Common myeloid progenitor, CD34-positive (primary cell): ENCODE measurements at regions not wholly inside any gene's neighbourhood (a gene's known extent, or its start where the extent isn't known, plus 50 kb on each side); places are given as distances from the start of the nearest gene placed in this dataset.
"Not testable (repeated sequence)": the region's sequence is repeated elsewhere in the genome, so short reads cannot be mapped to it uniquely, and the experiment has no call there.

Source experiments
- CTCF ChIA-PET: fragments of 350-600 bp; sonication (Branson Sonifier 250); formaldehyde crosslinking; loops from one replicate; lab custom pipeline; 2021; ENCODE audit warnings: antibody characterized with exemption; lab: Charles Lee
- POLR2A ChIA-PET: fragments of 350-600 bp; sonication (Branson Sonifier 250); formaldehyde crosslinking; loops from one replicate; lab custom pipeline; 2021; ENCODE audit warnings: antibody characterized with exemption; lab: Charles Lee
- DNase-seq, 3 donors: peaks; one replicate each; pipeline versions ENCODE4 v3.0.0 to v3.0.0-alpha.2; 2013
- H3K27ac ChIP-seq, 2 experiments: 1 replicate in 1 of 2; 2 replicates in 1 of 2; pipeline ENCODE4 v1.7.0; 2013; ENCODE audit warnings: inconsistent platforms in 2 of 2, low read length in 2 of 2, mild to moderate bottlenecking in 2 of 2, low read depth in 1 of 2, moderate library complexity in 1 of 2; ENCODE audit not compliant: severe bottlenecking in 2 of 2, insufficient read depth in 1 of 2, poor library complexity in 1 of 2
- H3K27me3 ChIP-seq, 5 experiments: replicated peaks in 2 of 5; 1 replicate in 3 of 5; 2 replicates in 2 of 5; pipeline versions ENCODE4 v1.6.1 to v1.7.0; 2013; ENCODE audit warnings: low read length in 4 of 5, mild to moderate bottlenecking in 2 of 5, moderate library complexity in 2 of 5, inconsistent platforms in 1 of 5; ENCODE audit not compliant: insufficient read depth in 5 of 5, control insufficient read depth in 4 of 5
- H3K36me3 ChIP-seq, 4 experiments: 1 replicate in 2 of 4; 2 replicates in 2 of 4; pipeline versions ENCODE4 v1.6.1 to v1.7.0; 2013; ENCODE audit warnings: low read length in 3 of 4, control low read depth in 1 of 4, mild to moderate bottlenecking in 1 of 4; ENCODE audit not compliant: control insufficient read depth in 4 of 4, insufficient read depth in 4 of 4
- H3K4me1 ChIP-seq, 4 experiments: 1 replicate in 3 of 4; 2 replicates in 1 of 4; pipeline versions ENCODE4 v1.6.1 to v1.7.1; 2013; ENCODE audit warnings: low read length in 3 of 4, mild to moderate bottlenecking in 3 of 4, control low read depth in 1 of 4, inconsistent platforms in 1 of 4, moderate library complexity in 1 of 4; ENCODE audit not compliant: control insufficient read depth in 4 of 4, insufficient read depth in 4 of 4; ENCODE audit errors: control extremely low read depth in 1 of 4
- H3K4me3 ChIP-seq, 7 experiments: 1 replicate in 4 of 7; 2 replicates in 3 of 7; pipeline versions ENCODE4 v1.5.1 to v1.7.0; 2013; ENCODE audit warnings: mild to moderate bottlenecking in 7 of 7, low read length in 6 of 7, moderate library complexity in 6 of 7, inconsistent platforms in 2 of 7, low read depth in 2 of 7, control low read depth in 1 of 7; ENCODE audit not compliant: insufficient read depth in 4 of 7, control insufficient read depth in 1 of 7; ENCODE audit errors: extremely low read depth in 1 of 7
- H3K9me3 ChIP-seq, 5 experiments: 1 replicate in 4 of 5; 2 replicates in 1 of 5; pipeline versions ENCODE4 v1.6.1 to v1.7.1; 2013; ENCODE audit warnings: low read length in 4 of 5, mild to moderate bottlenecking in 2 of 5, inconsistent platforms in 1 of 5, low read depth in 1 of 5, moderate library complexity in 1 of 5; ENCODE audit not compliant: control insufficient read depth in 4 of 5, insufficient read depth in 2 of 5; ENCODE audit errors: control extremely low read depth in 1 of 5
- WGBS: methylation state at CpG from one replicate; pipeline ENCODE4 v1.1.5; 2013; ENCODE audit not compliant: insufficient coverage; 5-methylcytosine and 5-hydroxymethylcytosine counted together

- WGBS: 100% methylated on average over 2 of the region's 4 CpGs
- no peak for DNase-seq
- Histone ChIP-seq H3K4me1 (peaks cover 0 to 4% (median 0%) of the 10 kb centered on the region in 4 experiments), H3K4me3 (no peak overlapping the region), H3K9me3 (no peaks in the 10 kb centered on the region), H3K27me3 (no peaks in the 10 kb centered on the region), H3K27ac (no peak overlapping the region), H3K36me3 (no peaks in the 10 kb centered on the region)
- CTCF ChIA-PET: no interaction called here
- POLR2A ChIA-PET: no interaction called here
Observed at GRCh38 chr6:131336596-131336995, 201.3 kb downstream of the AKAP7 start.

- H3K36me3 ChIP-seq, POLR2A ChIA-PET, H3K9me3 ChIP-seq, H3K27ac ChIP-seq, H3K27me3 ChIP-seq, H3K4me1 ChIP-seq, DNase-seq, CTCF ChIA-PET, H3K4me3 ChIP-seq: not testable (repeated sequence)
- WGBS: 80% methylated on average over 1 of the region's 4 CpGs
Observed at GRCh38 chr6:131346896-131347295, 211.6 kb downstream of the AKAP7 start.

GRCh38 chr6:131348572-131348971 is 213.3 kb downstream of the AKAP7 start:
- Histone ChIP-seq H3K9me3 (peaks cover 0 to 1% (median 0%) of the 10 kb centered on the region in 5 experiments), H3K4me3 (no peak overlapping the region), H3K27me3 (no peaks in the 10 kb centered on the region), H3K27ac (no peak overlapping the region), H3K4me1 (no peaks in the 10 kb centered on the region), H3K36me3 (no peaks in the 10 kb centered on the region)
- CTCF ChIA-PET: interaction anchor here (1.0 kb wide), 1 partner anchor 14 kb away, joined by 3 read pairs; no protein-coding TSS in a partner anchor
- POLR2A ChIA-PET: no interaction called here
- no peak for DNase-seq
- WGBS: 96% methylated on average over 5 of the region's 5 CpGs

GRCh38 chr6:131349199-131349598 is 213.9 kb downstream of the AKAP7 start:
- DNase-seq: no peak
- Histone ChIP-seq H3K36me3 (no peaks in the 10 kb centered on the region), H3K9me3 (peaks cover 0 to 1% (median 0%) of the 10 kb centered on the region in 5 experiments), H3K4me1 (no peaks in the 10 kb centered on the region), H3K4me3 (no peak overlapping the region), H3K27ac (no peak overlapping the region), H3K27me3 (no peaks in the 10 kb centered on the region)
- POLR2A ChIA-PET: no interaction called here
- no CpG with 5 or more reads among the region's 1 CpG for WGBS
- CTCF ChIA-PET: interaction anchor here (0.7 kb wide), 1 partner anchor 32 kb away, joined by 3 read pairs; no protein-coding TSS in a partner anchor

DNA sequence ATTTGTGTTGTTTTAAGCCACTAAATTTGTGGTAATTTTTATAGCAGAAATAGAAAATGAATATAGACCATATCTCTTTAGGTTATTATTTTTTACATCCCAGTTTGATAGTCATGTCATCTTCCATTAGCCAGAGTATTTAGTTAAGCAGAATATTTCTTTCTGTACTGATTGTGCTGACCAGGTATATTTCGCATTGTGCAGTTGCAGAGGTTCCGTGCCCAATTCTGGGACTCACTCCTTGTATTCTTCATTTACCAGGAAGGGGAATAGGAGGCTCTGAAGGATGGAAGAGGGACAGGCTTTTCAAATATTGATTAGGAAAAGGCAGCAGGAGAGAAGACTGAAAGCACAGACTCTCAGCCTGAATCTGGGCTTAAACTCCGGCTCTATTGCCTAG is 217.8 kb downstream of the AKAP7 start:
- H3K4me3 ChIP-seq: no peak overlapping the region
- H3K9me3 ChIP-seq: no peaks in the 10 kb centered on the region
- H3K27ac ChIP-seq: no peak overlapping the region
- DNase-seq: no peak
- H3K27me3 ChIP-seq: no peaks in the 10 kb centered on the region
- CTCF ChIA-PET: no interaction called here
- 100% methylated on average over 3 of the region's 3 CpGs for WGBS
- POLR2A ChIA-PET: no interaction called here
- H3K4me1 ChIP-seq: no peaks in the 10 kb centered on the region
- H3K36me3 ChIP-seq: no peaks in the 10 kb centered on the region

GRCh38 chr6:131353876-131354275 is 218.6 kb downstream of the AKAP7 start:
- Histone ChIP-seq H3K9me3 (no peaks in the 10 kb centered on the region), H3K36me3 (no peaks in the 10 kb centered on the region), H3K4me1 (no peaks in the 10 kb centered on the region), H3K4me3 (no peak overlapping the region), H3K27me3 (no peaks in the 10 kb centered on the region), H3K27ac (no peak overlapping the region)
- no peak for DNase-seq
- WGBS: 93% methylated on average over 4 of the region's 4 CpGs
- ChIA-PET CTCF (no interaction called here), POLR2A (no interaction called here)

GRCh38 chr6:131354356-131354755 is 218.7 kb upstream of the ARG1 start:
- DNase-seq: no peak
- ChIA-PET CTCF (no interaction called here), POLR2A (no interaction called here)
- H3K4me1 ChIP-seq: no peaks in the 10 kb centered on the region
- H3K36me3 ChIP-seq: no peaks in the 10 kb centered on the region
- no peak overlapping the region for H3K27ac ChIP-seq
- no peak overlapping the region for H3K4me3 ChIP-seq
- no peaks in the 10 kb centered on the region for H3K9me3 ChIP-seq
- H3K27me3 ChIP-seq: no peaks in the 10 kb centered on the region
- no CpG with 5 or more reads among the region's 2 CpGs for WGBS
